Brain microvascular endothelial cell (primary cell): ENCODE measurements at regions not wholly inside any gene's neighbourhood (a gene's known extent, or its start where the extent isn't known, plus 50 kb on each side); places are given as distances from the start of the nearest gene placed in this dataset.
A peak's percentile ranks its signal among the peaks of the same experiment; 100 is the strongest.

Experiments used
- DNase-seq: peaks from one replicate; pipeline ENCODE4 v3.0.0-alpha.2; 2020
- H3K27ac ChIP-seq: fragments of 250-450 bp; sonication (Bioruptor Pico); 2 replicates; pipeline ENCODE4 v1.5.1; 2020; ENCODE audit warnings: mild to moderate bottlenecking, moderate library complexity
- H3K27me3 ChIP-seq: fragments of 250-450 bp; sonication (Bioruptor Pico); replicated peaks from 2 replicates; pipeline ENCODE4 v1.5.1; 2020; ENCODE audit warnings: mild to moderate bottlenecking
- H3K36me3 ChIP-seq: fragments of 250-450 bp; sonication (Bioruptor Pico); replicated peaks from 2 replicates; pipeline ENCODE4 v1.5.1; 2020; ENCODE audit warnings: mild to moderate bottlenecking
- H3K4me3 ChIP-seq: 2 replicates; pipeline ENCODE4 v1.5.1; 2011; ENCODE audit warnings: low read depth, mild to moderate bottlenecking, control low read depth, low read length, moderate library complexity
- CTCF ChIP-seq: IDR thresholded peaks from 2 replicates; pipeline ENCODE4 v1.5.1; 2011; ENCODE audit warnings: low read depth, mild to moderate bottlenecking, moderate library complexity, low read length, control low read depth, inconsistent platforms; ENCODE audit errors: missing control alignments
- in situ Hi-C: cut with HindIII; loops from 2 replicates; pipeline ENCODE4 v1.10.0; 2017; ENCODE audit warnings: low sequenced_read_pairs, low pct_ligation_motif_present

- no peaks in the 10 kb centered on the region for H3K27me3 ChIP-seq
- H3K27ac ChIP-seq, result no peak overlapping the region
- no peak for TF ChIP-seq CTCF
- in situ Hi-C loops, result no loop called here
- H3K4me3 ChIP-seq, result no peak overlapping the region
- no peak for DNase-seq
- H3K36me3 ChIP-seq, result no peaks in the 10 kb centered on the region
Observed at GRCh38 chr5:74079971-74080556, 454.1 kb downstream of the ARHGEF28 start.

GRCh38 chr5:74075501-74076484 is 449.8 kb downstream of the ARHGEF28 start:
- peak; percentile 8 for DNase-seq
- in situ Hi-C loops, result no loop called here
- no peak overlapping the region for H3K4me3 ChIP-seq
- no peak overlapping the region for H3K27ac ChIP-seq
- H3K27me3 ChIP-seq, result no peaks in the 10 kb centered on the region
- no peak for TF ChIP-seq CTCF
- no peaks in the 10 kb centered on the region for H3K36me3 ChIP-seq

- no peak for TF ChIP-seq CTCF
- Histone ChIP-seq H3K4me3 (no peak overlapping the region), H3K27me3 (no peaks in the 10 kb centered on the region), H3K27ac (no peak overlapping the region), H3K36me3 (no peaks in the 10 kb centered on the region)
- DNase-seq, result no peak
- in situ Hi-C loops, result no loop called here
Observed at GRCh38 chr5:74074111-74074510, 448.1 kb downstream of the ARHGEF28 start.

GRCh38 chr5:74073257-74073656 is 447.3 kb downstream of the ARHGEF28 start:
- in situ Hi-C loops, result no loop called here
- DNase-seq, result peak; percentile 34
- no peak overlapping the region for H3K4me3 ChIP-seq
- no peaks in the 10 kb centered on the region for H3K27me3 ChIP-seq
- H3K27ac ChIP-seq, result no peak overlapping the region
- TF ChIP-seq CTCF, result no peak
- H3K36me3 ChIP-seq, result no peaks in the 10 kb centered on the region

- DNase-seq, result no peak
- in situ Hi-C loops, result no loop called here
- Histone ChIP-seq H3K27me3 (no peaks in the 10 kb centered on the region), H3K27ac (no peak overlapping the region), H3K4me3 (no peak overlapping the region), H3K36me3 (no peaks in the 10 kb centered on the region)
- no peak for TF ChIP-seq CTCF
Observed at GRCh38 chr5:74072646-74073045, 446.6 kb downstream of the ARHGEF28 start.
